GM13976 (cell line): ENCODE measurements at regions not wholly inside any gene's neighbourhood (a gene's known extent, or its start where the extent isn't known, plus 50 kb on each side); places are given as distances from the start of the nearest gene placed in this dataset.

Experiments
- DNase-seq: peaks from one replicate; pipeline ENCODE4 v3.0.0; 2012; ENCODE audit warnings: low spot score
- in situ Hi-C: fragments of 300-500 bp; cut with MboI; formaldehyde crosslinking; loops from one replicate; pipeline ENCODE4 v1.12.0; 2022; ENCODE audit warnings: low sequenced_read_pairs, mixed read lengths, inconsistent platforms; ENCODE audit not compliant: unreplicated experiment
- TF ChIP-seq, protein P1 (sequence below): IDR thresholded peaks from 2 replicates; pipeline ENCODE4 v1.5.1; 2012; ENCODE audit warnings: borderline replicate concordance, mild to moderate bottlenecking; ENCODE audit not compliant: insufficient read depth; ENCODE audit errors: extremely low read depth, missing control alignments, control extremely low read depth

- in situ Hi-C loops, result no loop called here
- no peak for DNase-seq
Measured at GRCh38 chr13:91086936-91087716, 260.4 kb upstream of the MIR17HG start.

GRCh38 chr13:91097269-91097668 lies 250.2 kb upstream of the MIR17HG start:
- in situ Hi-C loops, result no loop called here
- TF ChIP-seq, protein P1, sequence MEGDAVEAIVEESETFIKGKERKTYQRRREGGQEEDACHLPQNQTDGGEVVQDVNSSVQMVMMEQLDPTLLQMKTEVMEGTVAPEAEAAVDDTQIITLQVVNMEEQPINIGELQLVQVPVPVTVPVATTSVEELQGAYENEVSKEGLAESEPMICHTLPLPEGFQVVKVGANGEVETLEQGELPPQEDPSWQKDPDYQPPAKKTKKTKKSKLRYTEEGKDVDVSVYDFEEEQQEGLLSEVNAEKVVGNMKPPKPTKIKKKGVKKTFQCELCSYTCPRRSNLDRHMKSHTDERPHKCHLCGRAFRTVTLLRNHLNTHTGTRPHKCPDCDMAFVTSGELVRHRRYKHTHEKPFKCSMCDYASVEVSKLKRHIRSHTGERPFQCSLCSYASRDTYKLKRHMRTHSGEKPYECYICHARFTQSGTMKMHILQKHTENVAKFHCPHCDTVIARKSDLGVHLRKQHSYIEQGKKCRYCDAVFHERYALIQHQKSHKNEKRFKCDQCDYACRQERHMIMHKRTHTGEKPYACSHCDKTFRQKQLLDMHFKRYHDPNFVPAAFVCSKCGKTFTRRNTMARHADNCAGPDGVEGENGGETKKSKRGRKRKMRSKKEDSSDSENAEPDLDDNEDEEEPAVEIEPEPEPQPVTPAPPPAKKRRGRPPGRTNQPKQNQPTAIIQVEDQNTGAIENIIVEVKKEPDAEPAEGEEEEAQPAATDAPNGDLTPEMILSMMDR, result no peak
- no peak for DNase-seq

More at GRCh38 chr13:91086936-91087716, 260.4 kb upstream of the MIR17HG start:
- TF ChIP-seq, protein P1, result no peak

- in situ Hi-C loops, result no loop called here
- no peak for DNase-seq
- TF ChIP-seq, protein P1, result no peak
Measured at GRCh38 chr13:91099877-91100276, 247.6 kb upstream of the MIR17HG start.

GRCh38 chr13:91100944-91101343 lies 246.5 kb upstream of the MIR17HG start:
- no peak for DNase-seq
- in situ Hi-C loops, result no loop called here
- TF ChIP-seq, protein P1, result no peak

DNA sequence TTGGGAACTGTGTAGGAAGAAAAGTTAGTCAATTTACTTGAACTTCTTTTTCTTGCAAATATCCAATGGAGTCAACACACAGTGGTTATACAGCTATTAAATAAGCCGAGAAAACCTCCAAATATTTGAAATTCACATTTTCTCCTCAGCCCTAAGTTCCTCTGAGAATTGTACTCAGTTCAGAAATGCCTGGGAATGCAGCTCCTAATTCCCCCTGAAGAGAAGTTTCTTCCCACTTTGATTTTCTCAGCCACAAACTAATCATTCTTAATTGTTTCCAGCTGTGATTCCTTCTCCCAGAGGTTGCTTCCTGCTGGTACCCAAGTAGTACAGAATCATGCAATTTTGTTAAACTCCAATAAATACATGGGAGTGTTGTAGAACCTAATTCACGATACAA lies 246.1 kb upstream of the MIR17HG start:
- TF ChIP-seq, protein P1, result no peak
- in situ Hi-C loops, result no loop called here
- no peak for DNase-seq

DNA sequence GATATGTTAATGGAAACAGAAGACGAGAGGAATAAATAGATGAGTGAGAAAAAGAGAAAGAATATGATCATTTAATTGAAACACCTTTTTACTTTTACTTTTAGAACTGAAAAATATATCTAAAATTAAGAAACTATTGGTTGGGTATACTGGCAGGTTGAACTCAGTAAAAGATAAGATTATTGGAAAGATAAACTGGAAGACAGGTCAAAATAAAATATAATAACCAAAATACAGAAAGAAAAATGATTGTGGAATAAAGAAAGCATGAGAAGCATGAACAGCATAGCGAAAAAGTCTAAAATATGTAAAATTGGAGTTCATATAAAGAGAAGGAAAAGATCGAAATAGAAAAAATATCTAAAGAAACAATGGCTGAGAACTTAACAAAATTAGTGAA lies 242.2 kb upstream of the MIR17HG start:
- TF ChIP-seq, protein P1, result no peak
- in situ Hi-C loops, result no loop called here
- no peak for DNase-seq

- DNase-seq, result no peak
- TF ChIP-seq, protein P1, result no peak
- in situ Hi-C loops, result no loop called here
Measured at GRCh38 chr13:91106565-91106964, 240.9 kb upstream of the MIR17HG start.
